OCI-LY3 (cell line): ENCODE measurements at regions not wholly inside any gene's neighbourhood (a gene's known extent, or its start where the extent isn't known, plus 50 kb on each side); places are given as distances from the start of the nearest gene placed in this dataset.

Experiments used
- H2AFZ ChIP-seq: fragments of 200-600, 300-600 bp; shearing (Covaris generic); 2 replicates; pipeline ENCODE4 v1.6.0; 2014; ENCODE audit warnings: antibody characterized with exemption, low read depth, low read length
- H3K27ac ChIP-seq: fragments of 200-600, 300-600 bp; sonication (generic); 2 replicates; pipeline ENCODE4 v1.5.1; 2014; ENCODE audit warnings: mild to moderate bottlenecking, low read length, moderate library complexity, mixed read lengths
- H3K27me3 ChIP-seq: fragments of 200-600, 300-600 bp; sonication (generic); 2 replicates; pipeline ENCODE4 v1.6.1; 2014; ENCODE audit warnings: low read depth, low read length, mixed read lengths
- H3K36me3 ChIP-seq: fragments of 200-600, 300-600 bp; sonication (generic); replicated peaks from 2 replicates; pipeline ENCODE3; 2014; ENCODE audit warnings: low read depth, low read length, mixed read lengths
- H3K4me1 ChIP-seq: fragments of 300-600, 200-600 bp; sonication (generic); 2 replicates; pipeline ENCODE4 v1.6.1; 2014; ENCODE audit warnings: low read length, mixed read lengths
- H3K4me2 ChIP-seq: fragments of 200-600, 300-600 bp; sonication (generic); 2 replicates; pipeline ENCODE4 v1.6.1; 2014; ENCODE audit warnings: low read length, mixed read lengths
- H3K4me3 ChIP-seq: fragments of 300-600, 200-600 bp; sonication (generic); 2 replicates; pipeline ENCODE4 v1.5.1; 2014; ENCODE audit warnings: antibody characterized with exemption, mild to moderate bottlenecking, low read length, moderate library complexity
- H3K79me2 ChIP-seq: fragments of 300-600, 200-600 bp; shearing (Covaris generic); 2 replicates; pipeline ENCODE4 v1.6.1; 2014; ENCODE audit warnings: mild to moderate bottlenecking, low read length, mixed read lengths
- H3K9ac ChIP-seq: fragments of 300-600, 200-600 bp; shearing (Covaris generic); 2 replicates; pipeline ENCODE4 v1.6.0; 2014; ENCODE audit warnings: mild to moderate bottlenecking, low read length, moderate library complexity
- H3K9me3 ChIP-seq: fragments of 200-600, 300-600 bp; shearing (Covaris generic); 2 replicates; pipeline ENCODE4 v1.6.1; 2014; ENCODE audit warnings: low read length, mixed read lengths; ENCODE audit not compliant: insufficient read depth
- H4K20me1 ChIP-seq: fragments of 200-600, 300-600 bp; sonication (generic); 2 replicates; pipeline ENCODE4 v1.6.1; 2016; ENCODE audit warnings: low read length, mixed read lengths; ENCODE audit not compliant: insufficient read depth
- EZH2phosphoT487 ChIP-seq: fragments of 200-600 bp; shearing (Covaris generic); IDR thresholded peaks from 2 replicates; pipeline ENCODE4 v1.6.1; 2018; ENCODE audit warnings: antibody characterized with exemption, mixed run types, low read depth
- TF ChIP-seq, protein P1 (sequence below): fragments of 200-600, 300-600 bp; sonication (generic); IDR thresholded peaks from 2 replicates; pipeline ENCODE4 v1.5.1; 2014; ENCODE audit warnings: antibody characterized with exemption, low read length, low read depth

DNA sequence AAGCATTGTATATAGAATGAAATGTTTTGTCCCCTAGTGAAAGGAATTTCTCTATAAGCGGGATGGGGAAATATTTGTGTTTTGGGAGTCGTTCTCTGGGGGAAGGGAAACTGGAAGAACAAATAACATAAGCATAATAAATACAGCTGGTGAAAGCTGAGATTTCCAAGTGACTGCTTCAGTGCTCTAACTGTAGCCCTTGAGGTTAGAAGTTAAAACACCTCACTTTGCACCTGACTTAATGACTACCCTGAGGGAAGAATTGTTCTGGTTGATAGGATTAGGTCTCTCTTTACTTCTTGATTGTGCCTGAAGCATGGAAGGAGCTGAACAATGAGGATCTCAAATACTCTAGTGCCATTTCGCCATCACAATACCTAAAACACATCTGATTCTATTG, 307.4 kb downstream of the MAN2A1 start:
- Histone ChIP-seq H3K79me2 (no peaks in the 10 kb centered on the region), H3K9ac (no peak overlapping the region), H3K4me2 (no peak overlapping the region)

DNA sequence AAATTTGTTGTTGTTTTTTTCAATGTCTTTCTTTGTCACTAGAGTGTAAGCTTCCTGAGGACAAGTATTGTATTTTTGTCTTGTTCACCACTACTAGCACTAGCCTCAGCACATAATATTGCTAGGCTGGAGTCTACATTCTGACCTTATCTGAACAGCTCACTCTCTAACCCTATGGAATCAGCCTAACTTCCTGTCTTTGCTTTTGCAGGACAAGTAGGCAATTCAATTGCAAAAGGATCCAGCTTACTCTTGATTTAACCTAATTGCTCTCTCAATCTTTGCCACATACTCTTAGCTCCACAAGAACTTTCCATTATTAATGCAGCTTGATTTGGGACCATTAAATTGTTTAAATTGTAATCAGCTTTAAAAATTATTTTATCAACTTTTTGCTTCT, 308.5 kb downstream of the MAN2A1 start:
- H3K4me2 ChIP-seq = no peak overlapping the region
- H3K79me2 ChIP-seq = no peaks in the 10 kb centered on the region
- H3K4me1 ChIP-seq = peaks cover 31% of the 10 kb centered on the region
- no peaks in the 10 kb centered on the region for H3K9me3 ChIP-seq
- no peak overlapping the region for H3K9ac ChIP-seq
- TF ChIP-seq, protein P1, sequence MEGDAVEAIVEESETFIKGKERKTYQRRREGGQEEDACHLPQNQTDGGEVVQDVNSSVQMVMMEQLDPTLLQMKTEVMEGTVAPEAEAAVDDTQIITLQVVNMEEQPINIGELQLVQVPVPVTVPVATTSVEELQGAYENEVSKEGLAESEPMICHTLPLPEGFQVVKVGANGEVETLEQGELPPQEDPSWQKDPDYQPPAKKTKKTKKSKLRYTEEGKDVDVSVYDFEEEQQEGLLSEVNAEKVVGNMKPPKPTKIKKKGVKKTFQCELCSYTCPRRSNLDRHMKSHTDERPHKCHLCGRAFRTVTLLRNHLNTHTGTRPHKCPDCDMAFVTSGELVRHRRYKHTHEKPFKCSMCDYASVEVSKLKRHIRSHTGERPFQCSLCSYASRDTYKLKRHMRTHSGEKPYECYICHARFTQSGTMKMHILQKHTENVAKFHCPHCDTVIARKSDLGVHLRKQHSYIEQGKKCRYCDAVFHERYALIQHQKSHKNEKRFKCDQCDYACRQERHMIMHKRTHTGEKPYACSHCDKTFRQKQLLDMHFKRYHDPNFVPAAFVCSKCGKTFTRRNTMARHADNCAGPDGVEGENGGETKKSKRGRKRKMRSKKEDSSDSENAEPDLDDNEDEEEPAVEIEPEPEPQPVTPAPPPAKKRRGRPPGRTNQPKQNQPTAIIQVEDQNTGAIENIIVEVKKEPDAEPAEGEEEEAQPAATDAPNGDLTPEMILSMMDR = no peak
- no peak for TF ChIP-seq EZH2phosphoT487
- no peaks in the 10 kb centered on the region for H3K36me3 ChIP-seq
- no peak overlapping the region for H3K27ac ChIP-seq
- H2AFZ ChIP-seq = no peak overlapping the region
- no peaks in the 10 kb centered on the region for H3K27me3 ChIP-seq
- H4K20me1 ChIP-seq = no peaks in the 10 kb centered on the region
- no peak overlapping the region for H3K4me3 ChIP-seq

More for the DNA sequence above, 307.4 kb downstream of the MAN2A1 start:
- TF ChIP-seq, protein P1 = no peak
- no peak for TF ChIP-seq EZH2phosphoT487
- peaks cover 30% of the 10 kb centered on the region for H3K4me1 ChIP-seq
- no peaks in the 10 kb centered on the region for H3K9me3 ChIP-seq
- H3K27ac ChIP-seq = no peak overlapping the region
- H3K36me3 ChIP-seq = no peaks in the 10 kb centered on the region
- no peak overlapping the region for H2AFZ ChIP-seq
- H3K27me3 ChIP-seq = no peaks in the 10 kb centered on the region
- H3K4me3 ChIP-seq = no peak overlapping the region
- no peaks in the 10 kb centered on the region for H4K20me1 ChIP-seq

DNA sequence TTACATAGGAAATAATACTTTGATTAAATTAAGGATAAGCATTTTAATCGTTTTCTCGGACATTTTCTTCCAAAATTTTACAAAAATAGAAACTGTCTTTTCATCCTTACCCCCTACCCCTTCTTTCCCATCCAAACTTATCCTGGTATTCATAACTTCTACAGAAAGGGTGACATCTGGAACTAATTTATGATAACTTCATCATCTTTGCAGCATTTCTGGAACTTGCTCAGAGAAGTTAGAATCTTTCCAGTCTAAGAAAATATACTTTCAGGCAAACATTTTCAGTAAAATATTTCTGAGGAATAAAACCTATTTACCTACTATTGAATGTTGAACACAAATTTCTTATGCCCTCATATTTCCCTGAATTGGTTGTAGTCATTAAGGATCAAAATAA, 309.0 kb downstream of the MAN2A1 start:
- H3K4me2 ChIP-seq = no peak overlapping the region
- H3K27me3 ChIP-seq = no peaks in the 10 kb centered on the region
- H4K20me1 ChIP-seq = no peaks in the 10 kb centered on the region
- no peak overlapping the region for H2AFZ ChIP-seq
- H3K27ac ChIP-seq = no peak overlapping the region
- no peaks in the 10 kb centered on the region for H3K9me3 ChIP-seq
- no peaks in the 10 kb centered on the region for H3K79me2 ChIP-seq
- no peak for TF ChIP-seq EZH2phosphoT487
- TF ChIP-seq, protein P1 = no peak
- H3K4me3 ChIP-seq = no peak overlapping the region
- peaks cover 31% of the 10 kb centered on the region for H3K4me1 ChIP-seq
- no peak overlapping the region for H3K9ac ChIP-seq
- H3K36me3 ChIP-seq = no peaks in the 10 kb centered on the region

DNA sequence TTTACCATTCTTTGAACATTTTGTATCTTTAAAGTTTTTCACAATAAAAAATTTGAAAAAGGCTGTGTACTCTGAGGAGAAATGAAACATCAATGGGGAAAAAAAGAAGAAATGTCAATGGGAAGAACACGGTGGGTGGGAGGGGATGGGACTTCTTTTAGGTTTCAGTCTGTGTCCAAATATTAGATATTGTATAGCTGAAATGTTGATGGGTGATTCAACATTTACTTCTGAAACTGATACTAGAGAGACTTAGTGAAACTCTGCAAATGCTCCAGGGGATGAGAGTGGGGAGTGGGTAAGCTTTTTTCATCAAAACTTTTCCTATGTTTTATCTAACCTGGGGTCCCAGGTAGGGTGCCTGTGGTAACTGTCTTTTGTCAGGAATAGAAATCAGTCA, 311.9 kb downstream of the MAN2A1 start:
- Histone ChIP-seq H3K9me3 (no peaks in the 10 kb centered on the region), H3K4me1 (peaks cover 31% of the 10 kb centered on the region), H3K4me2 (peak overlapping the region; percentile 90), H3K4me3 (no peak overlapping the region), H2AFZ (no peak overlapping the region), H4K20me1 (no peaks in the 10 kb centered on the region), H3K27ac (no peak overlapping the region), H3K9ac (no peak overlapping the region), H3K79me2 (no peaks in the 10 kb centered on the region), H3K27me3 (no peaks in the 10 kb centered on the region), H3K36me3 (no peaks in the 10 kb centered on the region)
- TF ChIP-seq, protein P1 = no peak
- no peak for TF ChIP-seq EZH2phosphoT487
